Liver (tissue), 8 donors: ENCODE measurements at regions not wholly inside any gene's neighbourhood (a gene's known extent, or its start where the extent isn't known, plus 50 kb on each side); places are given as distances from the start of the nearest gene placed in this dataset.
A peak's percentile ranks its signal among the peaks of the same experiment; 100 is the strongest.

Experiments used
- DNase-seq: peaks from one replicate; pipeline ENCODE4 v3.0.0-alpha.2; 2017; ENCODE audit warnings: low spot score
- H3K27ac ChIP-seq, 2 donors: one replicate each; pipeline ENCODE4 v1.7.0; 2013; ENCODE audit warnings: inconsistent platforms in 2 of 2, low read length in 2 of 2, control low read depth in 1 of 2, low read depth in 1 of 2, mild to moderate bottlenecking in 1 of 2
- H3K27me3 ChIP-seq, 4 donors: one replicate each; pipeline versions ENCODE4 v1.6.1 to v1.7.0; 2013; ENCODE audit warnings: low read length in 3 of 4, inconsistent platforms in 1 of 4, mild to moderate bottlenecking in 1 of 4, moderate library complexity in 1 of 4; ENCODE audit not compliant: control insufficient read depth in 4 of 4, insufficient read depth in 4 of 4
- H3K36me3 ChIP-seq, 4 donors: one replicate each; pipeline versions ENCODE4 v1.6.1 to v1.7.0; 2013; ENCODE audit warnings: low read length in 3 of 4, mild to moderate bottlenecking in 3 of 4, low read depth in 1 of 4, moderate library complexity in 1 of 4; ENCODE audit not compliant: control insufficient read depth in 4 of 4, insufficient read depth in 3 of 4
- H3K4me1 ChIP-seq, 4 donors: one replicate each; pipeline versions ENCODE4 v1.6.1 to v1.7.0; 2013; ENCODE audit warnings: low read length in 3 of 4, mild to moderate bottlenecking in 3 of 4, moderate library complexity in 1 of 4; ENCODE audit not compliant: control insufficient read depth in 4 of 4, insufficient read depth in 4 of 4
- H3K4me3 ChIP-seq, 3 donors: one replicate each; pipeline versions ENCODE4 v1.6.1 to v1.7.0; 2013; ENCODE audit warnings: low read length in 3 of 3, control low read depth in 1 of 3, low read depth in 1 of 3, mild to moderate bottlenecking in 1 of 3
- H3K9ac ChIP-seq, 2 donors: one replicate each; pipeline ENCODE4 v1.7.0; 2013; ENCODE audit warnings: low read length in 2 of 2, mild to moderate bottlenecking in 2 of 2, moderate library complexity in 2 of 2, control low read depth in 1 of 2, low read depth in 1 of 2
- H3K9me3 ChIP-seq, 4 donors: one replicate each; pipeline versions ENCODE4 v1.6.1 to v1.7.0; 2013; ENCODE audit warnings: low read length in 3 of 4; ENCODE audit not compliant: control insufficient read depth in 4 of 4
- ATF3 ChIP-seq: IDR thresholded peaks from 2 replicates; pipeline ENCODE4 v1.6.1; 2016; ENCODE audit warnings: antibody characterized with exemption
- CTCF ChIP-seq: fragments of 150-350 bp; IDR thresholded peaks from 2 replicates; pipeline ENCODE4 v1.5.1; 2017; ENCODE audit warnings: improper control_type of control experiment, low read depth, low read length; ENCODE audit not compliant: missing input control
- EGR1 ChIP-seq, 2 donors: IDR thresholded peaks; 2 replicates each; pipeline ENCODE4 v1.6.1; 2016 to 2018; ENCODE audit warnings: antibody characterized with exemption in 2 of 2, low read depth in 2 of 2
- FOXA1 ChIP-seq: IDR thresholded peaks from 2 replicates; pipeline ENCODE4 v1.6.1; 2016; ENCODE audit warnings: antibody characterized with exemption
- FOXA2 ChIP-seq: IDR thresholded peaks from 2 replicates; pipeline ENCODE4 v1.6.1; 2016; ENCODE audit warnings: antibody characterized with exemption
- GABPA ChIP-seq, 2 donors: IDR thresholded peaks in 1 of 2; conservative IDR thresholded peaks in 1 of 2; 2 replicates each; pipeline ENCODE4 v1.6.1; 2016; ENCODE audit warnings: antibody characterized with exemption in 2 of 2, mild to moderate bottlenecking in 1 of 2, moderate library complexity in 1 of 2
- HNF4A ChIP-seq, 2 donors: conservative IDR thresholded peaks; 2 replicates each; pipeline ENCODE4 v1.6.1; 2016; ENCODE audit warnings: antibody characterized with exemption in 2 of 2, mild to moderate bottlenecking in 2 of 2
- HNF4G ChIP-seq: IDR thresholded peaks from 2 replicates; pipeline ENCODE4 v1.6.1; 2016; ENCODE audit warnings: antibody characterized with exemption
- JUND ChIP-seq, 2 donors: IDR thresholded peaks; 2 replicates each; pipeline ENCODE4 v1.6.1; 2016; ENCODE audit warnings: antibody characterized with exemption in 2 of 2
- MAX ChIP-seq: IDR thresholded peaks from 2 replicates; pipeline ENCODE4 v1.6.1; 2016; ENCODE audit warnings: antibody characterized with exemption
- NR2F2 ChIP-seq: IDR thresholded peaks from 2 replicates; pipeline ENCODE4 v1.6.1; 2016; ENCODE audit warnings: antibody characterized with exemption
- RAD21 ChIP-seq, 2 donors: IDR thresholded peaks; 2 replicates each; pipeline ENCODE4 v1.6.1; 2016; ENCODE audit warnings: antibody characterized with exemption in 2 of 2, mild to moderate bottlenecking in 2 of 2
- REST ChIP-seq: IDR thresholded peaks from 2 replicates; pipeline ENCODE4 v1.6.1; 2016; ENCODE audit warnings: antibody characterized with exemption, mild to moderate bottlenecking
- RXRA ChIP-seq, 2 donors: IDR thresholded peaks; 2 replicates each; pipeline ENCODE4 v1.6.1; 2017 to 2018; ENCODE audit warnings: antibody characterized with exemption in 2 of 2, mild to moderate bottlenecking in 1 of 2
- SP1 ChIP-seq: IDR thresholded peaks from 2 replicates; pipeline ENCODE4 v1.6.1; 2018; ENCODE audit warnings: antibody characterized with exemption, mild to moderate bottlenecking
- TAF1 ChIP-seq: conservative IDR thresholded peaks from 2 replicates; pipeline ENCODE4 v1.6.1; 2016; ENCODE audit warnings: antibody characterized with exemption, mild to moderate bottlenecking
- YY1 ChIP-seq: IDR thresholded peaks from 2 replicates; pipeline ENCODE4 v1.6.1; 2016; ENCODE audit warnings: antibody characterized with exemption, mild to moderate bottlenecking
- WGBS: extraction: QIAGEN DNeasy Blood & Tissue Kit; methylation state at CpG from one replicate; pipeline ENCODE4 v1.1.7; 2013; 5-methylcytosine and 5-hydroxymethylcytosine counted together
- donor health status: healthy.
- donor health status: healthy.
- donor health status: healthy.
- donor health status: healthy.
- donor health status: healthy.

GRCh38 chr6:53727748-53728147 is 62.2 kb upstream of the KLHL31 start:
- no peak overlapping the region for H3K9ac ChIP-seq
- H3K27ac ChIP-seq: no peak overlapping the region
- H3K27me3 ChIP-seq: no peaks in the 10 kb centered on the region
- H3K4me3 ChIP-seq: no peak overlapping the region
- TF ChIP-seq FOXA2 (no peak), ATF3 (no peak), GABPA (IDR thresholded peaks at IDR 0.05 in 1 of 2, conservative IDR thresholded peaks at IDR 0.05 in 1 of 2) (no peak), JUND (IDR thresholded peaks at IDR 0.05) (no peak)
- no peaks in the 10 kb centered on the region for H3K9me3 ChIP-seq
- WGBS: 80% methylated on average over 5 of the region's 5 CpGs
- DNase-seq: no peak
- peaks cover 0 to 6% (median 3%) of the 10 kb centered on the region in 4 donors for H3K4me1 ChIP-seq
- H3K36me3 ChIP-seq: no peaks in the 10 kb centered on the region

- TF ChIP-seq YY1: no peak
- peak; percentile 97 for TF ChIP-seq CTCF
- peak; percentile 86 to 89 for TF ChIP-seq RAD21 (IDR thresholded peaks at IDR 0.05)
- Histone ChIP-seq H3K27me3 (no peaks in the 10 kb centered on the region), H3K4me1 (peaks cover 0 to 6% (median 3%) of the 10 kb centered on the region in 4 donors), H3K36me3 (no peaks in the 10 kb centered on the region), H3K9me3 (no peaks in the 10 kb centered on the region), H3K9ac (no peak overlapping the region), H3K4me3 (no peak overlapping the region), H3K27ac (no peak overlapping the region)
- WGBS: 41% methylated on average over 18 of the region's 18 CpGs
- DNase-seq: peak; percentile 78
Measured at GRCh38 chr6:53725791-53726575, 60.4 kb upstream of the KLHL31 start.

- peaks cover 0 to 6% (median 3%) of the 10 kb centered on the region in 4 donors for H3K4me1 ChIP-seq
- H3K9me3 ChIP-seq: no peaks in the 10 kb centered on the region
- H3K9ac ChIP-seq: no peak overlapping the region
- 77% methylated on average over 1 of the region's 1 CpG for WGBS
- no peak overlapping the region for H3K4me3 ChIP-seq
- no peak for DNase-seq
- no peaks in the 10 kb centered on the region for H3K27me3 ChIP-seq
- no peak overlapping the region for H3K27ac ChIP-seq
- TF ChIP-seq TAF1 (no peak), FOXA1 (no peak), HNF4A (conservative IDR thresholded peaks at IDR 0.05) (no peak), YY1 (no peak), EGR1 (IDR thresholded peaks at IDR 0.05; ENCODE audit: low read depth in 2 of 2) (no peak), REST (no peak), HNF4G (no peak), RAD21 (IDR thresholded peaks at IDR 0.05) (no peak), MAX (no peak), SP1 (no peak), NR2F2 (no peak), ATF3 (no peak), RXRA (IDR thresholded peaks at IDR 0.05) (no peak)
- H3K36me3 ChIP-seq: no peaks in the 10 kb centered on the region
Measured at GRCh38 chr6:53724501-53724900, 58.9 kb upstream of the KLHL31 start.
